ENCODE measurements at regions not wholly inside any gene's neighbourhood (a gene's known extent, or its start where the extent isn't known, plus 50 kb on each side); places are given as distances from the start of the nearest gene placed in this dataset.

DNA sequence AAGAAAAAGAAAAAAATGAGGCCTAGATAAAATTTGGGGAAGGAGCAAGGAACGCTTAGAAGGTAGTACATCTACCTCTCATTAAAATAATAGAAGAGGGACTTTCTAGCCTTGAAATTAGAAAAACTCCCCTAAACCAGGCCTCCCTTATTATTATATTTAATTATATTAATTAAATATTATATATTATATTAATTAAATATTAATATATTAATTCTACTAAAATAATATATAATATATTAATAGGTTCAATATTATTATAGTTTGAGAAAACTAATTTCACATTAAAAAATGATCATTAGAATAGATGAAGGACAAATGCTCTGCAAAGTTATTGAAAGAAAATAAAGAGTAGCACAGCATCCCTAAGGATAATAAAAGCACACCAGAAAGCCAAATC is 449.4 kb downstream of the NBAS start:
- ATAC-seq (ENCODE audit: insufficient read depth, low FRiP score) (no peak), DNase-seq (no peak)
- no peak overlapping the region for H3K27ac ChIP-seq (ENCODE audit: low read depth in 1 of 2, low read length in 1 of 2)
- H3K4me1 ChIP-seq (ENCODE audit: control insufficient read depth in 5 of 5, insufficient read depth in 5 of 5, low read length in 5 of 5): no peaks in the 10 kb centered on the region
- H3K36me3 ChIP-seq (ENCODE audit: control insufficient read depth in 4 of 4, insufficient read depth in 4 of 4, low read length in 4 of 4): no peaks in the 10 kb centered on the region
- H3K27me3 ChIP-seq (ENCODE audit: control insufficient read depth in 3 of 3, insufficient read depth in 3 of 3, low read length in 2 of 3): no peaks in the 10 kb centered on the region
- H3K9me3 ChIP-seq (ENCODE audit: control insufficient read depth in 4 of 4, insufficient read depth in 3 of 4, low read length in 3 of 4): peaks cover 2 to 8% (median 7%) of the 10 kb centered on the region in 4 donors
- WGBS, 2 donors: 89 to 93% methylated on average over 1 of the region's 1 CpG
- no peak overlapping the region for H3K4me3 ChIP-seq
- no peak overlapping the region for H3K9ac ChIP-seq (ENCODE audit: insufficient read depth in 1 of 2, low read length in 2 of 2)
- TF ChIP-seq, protein P1, sequence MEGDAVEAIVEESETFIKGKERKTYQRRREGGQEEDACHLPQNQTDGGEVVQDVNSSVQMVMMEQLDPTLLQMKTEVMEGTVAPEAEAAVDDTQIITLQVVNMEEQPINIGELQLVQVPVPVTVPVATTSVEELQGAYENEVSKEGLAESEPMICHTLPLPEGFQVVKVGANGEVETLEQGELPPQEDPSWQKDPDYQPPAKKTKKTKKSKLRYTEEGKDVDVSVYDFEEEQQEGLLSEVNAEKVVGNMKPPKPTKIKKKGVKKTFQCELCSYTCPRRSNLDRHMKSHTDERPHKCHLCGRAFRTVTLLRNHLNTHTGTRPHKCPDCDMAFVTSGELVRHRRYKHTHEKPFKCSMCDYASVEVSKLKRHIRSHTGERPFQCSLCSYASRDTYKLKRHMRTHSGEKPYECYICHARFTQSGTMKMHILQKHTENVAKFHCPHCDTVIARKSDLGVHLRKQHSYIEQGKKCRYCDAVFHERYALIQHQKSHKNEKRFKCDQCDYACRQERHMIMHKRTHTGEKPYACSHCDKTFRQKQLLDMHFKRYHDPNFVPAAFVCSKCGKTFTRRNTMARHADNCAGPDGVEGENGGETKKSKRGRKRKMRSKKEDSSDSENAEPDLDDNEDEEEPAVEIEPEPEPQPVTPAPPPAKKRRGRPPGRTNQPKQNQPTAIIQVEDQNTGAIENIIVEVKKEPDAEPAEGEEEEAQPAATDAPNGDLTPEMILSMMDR (IDR thresholded peaks at IDR 0.05; ENCODE audit: control extremely low read depth, extremely low read depth): no peak

DNA sequence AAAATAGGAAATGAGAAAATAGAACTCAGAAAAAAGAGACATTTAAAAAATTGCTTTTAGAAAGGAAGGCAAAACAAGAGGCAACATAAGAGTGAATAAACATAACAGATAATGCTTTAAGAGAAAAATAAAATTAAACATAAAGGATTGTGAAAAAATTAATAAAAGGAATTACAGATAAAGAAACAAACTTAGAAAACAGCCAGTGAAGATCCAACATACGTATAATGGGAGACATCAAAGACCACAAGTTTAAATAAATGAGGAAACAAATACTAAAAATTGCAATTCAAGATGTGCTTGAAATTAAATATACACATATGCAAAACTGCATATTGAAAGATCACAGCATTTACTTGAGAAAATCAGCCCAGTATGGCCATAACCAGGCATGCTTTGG is 448.9 kb downstream of the NBAS start:
- H3K27ac ChIP-seq (ENCODE audit: low read depth in 1 of 2, low read length in 1 of 2): no peak overlapping the region
- TF ChIP-seq, protein P1 (IDR thresholded peaks at IDR 0.05; ENCODE audit: control extremely low read depth, extremely low read depth): no peak
- no peak for ATAC-seq (ENCODE audit: insufficient read depth, low FRiP score)
- H3K4me1 ChIP-seq (ENCODE audit: control insufficient read depth in 5 of 5, insufficient read depth in 5 of 5, low read length in 5 of 5): no peaks in the 10 kb centered on the region
- no peak overlapping the region for H3K4me3 ChIP-seq
- no peak overlapping the region for H3K9ac ChIP-seq (ENCODE audit: insufficient read depth in 1 of 2, low read length in 2 of 2)
- H3K9me3 ChIP-seq (ENCODE audit: control insufficient read depth in 4 of 4, insufficient read depth in 3 of 4, low read length in 3 of 4): peaks cover 2 to 8% (median 7%) of the 10 kb centered on the region in 4 donors
- H3K36me3 ChIP-seq (ENCODE audit: control insufficient read depth in 4 of 4, insufficient read depth in 4 of 4, low read length in 4 of 4): no peaks in the 10 kb centered on the region
- 94 to 100% methylated on average over 1 of the region's 1 CpG for WGBS, 2 donors
- DNase-seq: peak in 1 of 3 donors; percentile 36
- H3K27me3 ChIP-seq (ENCODE audit: control insufficient read depth in 3 of 3, insufficient read depth in 3 of 3, low read length in 2 of 3): no peaks in the 10 kb centered on the region

DNA sequence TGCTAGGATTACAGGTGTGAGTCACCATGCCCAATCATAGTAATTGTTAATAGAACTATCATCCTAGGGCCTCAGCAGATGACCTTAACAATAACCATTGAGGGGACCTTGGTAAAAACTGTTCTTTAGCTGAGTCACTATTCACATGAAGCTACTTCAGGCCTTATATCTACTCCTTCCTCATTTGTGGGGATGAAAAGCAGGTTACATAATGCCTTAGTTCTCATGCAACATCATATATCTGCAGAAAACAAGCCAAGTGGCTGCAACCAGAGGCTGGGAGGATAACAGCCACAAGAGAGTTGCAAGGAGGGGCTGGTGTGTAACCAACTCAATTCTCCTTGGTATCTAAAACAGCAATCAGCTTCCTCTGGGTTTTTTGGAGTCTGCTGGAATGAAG is 445.4 kb downstream of the NBAS start:
- ATAC-seq (ENCODE audit: insufficient read depth, low FRiP score): no peak
- TF ChIP-seq, protein P1 (IDR thresholded peaks at IDR 0.05; ENCODE audit: control extremely low read depth, extremely low read depth): no peak
- H3K4me3 ChIP-seq: no peak overlapping the region
- H3K27ac ChIP-seq (ENCODE audit: low read depth in 1 of 2, low read length in 1 of 2): no peak overlapping the region
- no peak for DNase-seq
- H3K9me3 ChIP-seq (ENCODE audit: control insufficient read depth in 4 of 4, insufficient read depth in 3 of 4, low read length in 3 of 4): peaks cover 2 to 8% (median 6%) of the 10 kb centered on the region in 4 donors
- H3K36me3 ChIP-seq (ENCODE audit: control insufficient read depth in 4 of 4, insufficient read depth in 4 of 4, low read length in 4 of 4): no peaks in the 10 kb centered on the region
- no peaks in the 10 kb centered on the region for H3K27me3 ChIP-seq (ENCODE audit: control insufficient read depth in 3 of 3, insufficient read depth in 3 of 3, low read length in 2 of 3)
- H3K9ac ChIP-seq (ENCODE audit: insufficient read depth in 1 of 2, low read length in 2 of 2): no peak overlapping the region
- no peaks in the 10 kb centered on the region for H3K4me1 ChIP-seq (ENCODE audit: control insufficient read depth in 5 of 5, insufficient read depth in 5 of 5, low read length in 5 of 5)

DNA sequence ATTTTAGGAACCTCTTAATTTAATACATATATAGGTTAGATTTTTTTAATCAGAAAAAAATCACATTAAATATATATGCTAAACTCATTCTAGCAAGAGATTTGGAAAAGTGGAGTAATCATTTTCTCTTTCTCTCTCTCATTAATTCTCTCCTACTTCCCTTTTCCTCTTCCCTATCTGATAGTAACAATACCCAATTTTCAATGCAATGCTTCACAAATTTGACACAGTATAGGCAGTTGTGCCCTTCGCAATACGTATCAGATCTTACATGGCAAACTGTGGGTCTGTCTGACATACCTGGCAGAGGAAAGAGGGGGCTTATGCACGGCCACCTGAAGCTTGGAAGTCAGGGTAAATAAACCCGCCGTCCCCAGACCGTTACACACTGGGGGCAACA is 444.3 kb downstream of the NBAS start:
- Histone ChIP-seq H3K4me3 (no peak overlapping the region), H3K27ac (ENCODE audit: low read depth in 1 of 2, low read length in 1 of 2) (no peak overlapping the region), H3K27me3 (ENCODE audit: control insufficient read depth in 3 of 3, insufficient read depth in 3 of 3, low read length in 2 of 3) (no peaks in the 10 kb centered on the region), H3K4me1 (ENCODE audit: control insufficient read depth in 5 of 5, insufficient read depth in 5 of 5, low read length in 5 of 5) (no peaks in the 10 kb centered on the region), H3K9me3 (ENCODE audit: control insufficient read depth in 4 of 4, insufficient read depth in 3 of 4, low read length in 3 of 4) (peaks cover 0 to 3% (median 2%) of the 10 kb centered on the region in 4 donors), H3K9ac (ENCODE audit: insufficient read depth in 1 of 2, low read length in 2 of 2) (no peak overlapping the region), H3K36me3 (ENCODE audit: control insufficient read depth in 4 of 4, insufficient read depth in 4 of 4, low read length in 4 of 4) (no peaks in the 10 kb centered on the region)
- TF ChIP-seq, protein P1 (IDR thresholded peaks at IDR 0.05; ENCODE audit: control extremely low read depth, extremely low read depth): no peak
- 86 to 89% methylated on average over 6 of the region's 6 CpGs for WGBS, 2 donors
- no peak for ATAC-seq (ENCODE audit: insufficient read depth, low FRiP score)
- no peak for DNase-seq

Measured in lung (tissue), 11 donors.